ENCODE measurements at regions not wholly inside any gene's neighbourhood (a gene's known extent, or its start where the extent isn't known, plus 50 kb on each side); places are given as distances from the start of the nearest gene placed in this dataset.
"Not testable (repeated sequence)": the region's sequence is repeated elsewhere in the genome, so short reads cannot be mapped to it uniquely, and the experiment has no call there.

DNA sequence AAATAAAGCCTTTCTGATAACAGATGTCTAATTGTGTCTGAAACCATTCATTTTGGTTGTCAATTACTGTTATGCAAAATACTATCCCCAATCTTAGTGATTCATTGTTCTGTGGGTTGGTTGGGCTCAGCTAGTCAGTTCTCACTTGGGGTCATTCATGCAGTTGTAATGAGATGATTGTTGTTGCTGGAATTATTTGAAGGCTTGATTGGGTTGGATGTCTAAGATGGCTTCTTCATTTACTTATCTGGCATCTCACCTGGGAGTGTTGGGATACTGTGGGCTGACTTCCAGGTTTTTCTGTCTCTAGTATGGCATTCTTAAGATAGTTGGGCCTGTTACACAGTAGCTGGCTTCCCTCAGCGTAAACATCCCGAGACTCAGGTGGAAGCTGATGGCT lies 217.8 kb upstream of the B3GALT2 start:
- no peak for DNase-seq

DNA sequence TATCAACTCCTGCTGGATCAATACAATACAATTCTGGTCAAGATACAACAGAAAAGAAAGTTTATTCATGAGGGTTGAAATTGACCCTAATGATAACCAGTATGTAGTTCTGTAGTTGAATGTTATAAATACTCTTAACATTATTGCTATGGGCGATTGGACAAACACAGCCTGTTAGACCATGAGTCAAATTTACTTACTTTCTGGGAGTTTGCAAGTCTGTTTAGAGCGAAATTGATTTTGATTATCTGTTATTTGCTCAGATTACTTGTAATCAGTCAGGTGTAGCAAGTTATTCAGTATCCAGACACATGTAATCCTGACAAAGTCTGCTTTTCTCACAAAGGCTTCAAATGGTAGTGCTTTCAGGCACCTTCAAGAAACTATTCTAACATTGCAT lies 216.6 kb upstream of the B3GALT2 start:
- no peak for DNase-seq

DNA sequence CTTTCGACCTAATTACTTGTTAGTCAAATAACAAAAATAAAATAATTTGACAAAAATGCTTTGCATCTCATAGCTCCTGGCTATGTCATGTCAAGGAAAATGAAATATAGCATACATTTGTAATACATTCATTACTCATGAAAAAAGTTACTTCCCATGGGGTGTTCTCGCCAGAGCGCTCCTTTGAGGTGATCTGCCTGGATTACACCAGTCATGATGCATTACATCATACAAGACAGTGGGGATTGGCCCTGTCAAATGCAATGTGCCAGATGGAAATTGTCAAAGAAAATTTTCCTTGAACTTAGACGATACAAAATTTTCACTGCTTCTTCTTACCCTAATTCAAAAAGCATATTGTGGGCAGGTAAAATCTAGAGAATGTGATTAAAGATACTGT lies 215.6 kb upstream of the B3GALT2 start:
- no peak for DNase-seq

DNA sequence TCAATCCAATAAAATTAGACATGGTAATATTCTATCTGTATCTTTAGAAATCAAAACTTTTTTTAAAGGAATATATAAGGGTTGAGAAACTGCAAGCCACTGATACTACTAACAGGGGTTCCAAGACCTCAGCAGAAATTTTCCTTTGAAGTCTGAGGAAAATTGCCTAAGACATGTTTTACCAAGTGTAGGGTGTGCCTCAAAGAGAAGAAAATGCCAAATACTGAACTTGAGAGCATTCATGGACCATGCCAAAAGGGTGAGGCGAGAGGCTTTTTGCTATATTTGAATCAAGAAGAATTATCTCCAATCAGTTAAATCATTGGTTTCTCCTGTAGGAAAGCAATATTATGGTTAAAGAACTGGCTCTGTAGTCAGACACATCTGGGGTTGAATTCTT lies 207.9 kb upstream of the B3GALT2 start:
- no peak for DNase-seq

DNA sequence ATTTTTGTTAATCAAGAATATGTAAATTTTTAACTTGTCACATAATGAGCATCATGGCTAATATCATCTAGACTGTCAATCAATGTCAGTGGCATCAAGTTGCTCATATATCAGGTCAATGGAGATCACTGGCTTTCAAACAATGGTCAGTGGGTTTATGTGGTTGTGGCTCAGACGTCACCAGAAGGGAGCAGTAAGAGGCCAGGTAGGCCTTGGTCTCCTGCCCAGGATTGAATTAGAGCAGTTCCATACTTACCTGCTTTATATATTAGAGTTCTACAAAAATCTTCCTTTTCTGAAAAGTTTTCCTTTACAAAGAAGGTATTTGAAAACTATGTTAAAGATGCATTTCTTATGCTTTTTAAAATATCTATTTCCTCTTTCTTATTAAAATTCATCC lies 206.3 kb upstream of the B3GALT2 start:
- DNase-seq = no peak

DNA sequence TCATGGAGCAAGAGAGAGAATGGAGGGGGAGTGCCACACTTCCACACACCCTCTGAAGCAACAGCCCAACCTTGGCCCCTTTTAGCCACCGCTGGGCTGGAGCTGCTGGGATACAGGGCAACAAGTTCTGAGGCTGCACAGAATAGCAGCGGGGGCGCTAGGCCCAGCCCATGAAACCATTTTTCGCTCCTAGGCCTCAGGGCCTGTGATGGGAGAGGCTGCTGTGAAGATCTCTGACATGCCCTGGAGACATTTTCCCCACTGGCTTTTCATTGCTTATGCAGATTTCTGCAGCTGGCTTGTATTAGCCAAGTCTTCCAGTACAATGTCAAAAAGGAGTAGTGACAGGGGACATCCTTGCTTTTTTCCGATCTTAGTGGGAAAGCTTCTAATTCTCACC lies 202.3 kb upstream of the B3GALT2 start:
- DNase-seq = no peak

DNA sequence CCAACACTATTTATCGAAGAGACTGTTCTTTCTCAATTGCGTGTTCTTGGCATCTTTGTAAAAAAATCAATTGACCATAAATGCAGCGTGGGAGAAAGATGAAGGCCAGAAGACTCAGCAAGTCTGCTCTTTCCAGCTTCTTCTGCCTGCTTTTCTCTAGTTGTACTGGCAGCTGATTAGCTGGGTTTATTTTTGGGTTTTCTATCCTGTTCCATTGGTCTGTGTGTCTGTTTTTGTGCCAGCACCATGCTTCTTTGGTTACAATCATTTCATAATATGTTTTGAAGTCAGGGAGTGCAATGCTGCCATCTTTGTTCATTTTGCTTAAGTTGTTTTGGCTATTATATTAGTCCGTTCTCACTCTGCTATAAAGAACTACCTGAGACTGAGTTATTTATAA lies 201.8 kb upstream of the B3GALT2 start:
- DNase-seq = no peak

DNA sequence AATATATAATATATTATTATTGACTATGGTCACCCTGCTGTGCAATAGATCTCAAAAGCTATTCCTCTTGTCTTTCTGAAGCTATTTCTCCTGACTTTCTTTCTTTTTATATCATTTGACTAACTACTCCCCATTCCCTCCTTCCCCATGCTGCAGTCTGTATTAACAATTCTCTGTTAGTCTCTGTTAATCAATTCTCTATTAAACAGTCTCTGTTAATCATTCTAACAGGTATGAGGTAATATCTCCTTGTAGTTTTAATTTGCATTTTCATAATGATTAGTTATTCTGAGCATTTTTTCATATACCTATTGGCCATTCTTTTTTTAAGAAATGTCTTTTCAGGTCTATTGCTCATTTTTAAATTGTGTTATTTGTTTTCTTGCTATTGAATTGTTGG lies 201.0 kb upstream of the B3GALT2 start:
- DNase-seq = no peak

DNA sequence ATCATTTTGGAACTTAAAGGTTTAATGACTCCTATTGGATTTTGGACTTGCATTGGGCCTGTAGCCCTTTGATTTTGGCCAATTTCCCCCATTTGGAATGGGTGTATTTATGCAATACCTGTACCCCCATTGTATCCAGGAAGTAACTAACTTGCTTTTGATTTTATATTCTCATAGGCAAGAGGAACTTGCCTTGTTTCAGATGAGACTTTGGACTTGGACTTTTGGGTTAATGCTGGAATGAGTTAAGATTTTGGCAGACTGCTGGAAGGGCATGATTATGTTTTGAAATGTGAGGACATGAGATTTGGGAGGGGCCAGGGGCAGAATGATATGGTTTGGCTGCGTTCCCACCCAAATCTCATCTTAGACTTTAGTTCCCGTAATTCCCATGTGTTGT lies 192.0 kb upstream of the B3GALT2 start:
- DNase-seq = not testable (repeated sequence)

DNA sequence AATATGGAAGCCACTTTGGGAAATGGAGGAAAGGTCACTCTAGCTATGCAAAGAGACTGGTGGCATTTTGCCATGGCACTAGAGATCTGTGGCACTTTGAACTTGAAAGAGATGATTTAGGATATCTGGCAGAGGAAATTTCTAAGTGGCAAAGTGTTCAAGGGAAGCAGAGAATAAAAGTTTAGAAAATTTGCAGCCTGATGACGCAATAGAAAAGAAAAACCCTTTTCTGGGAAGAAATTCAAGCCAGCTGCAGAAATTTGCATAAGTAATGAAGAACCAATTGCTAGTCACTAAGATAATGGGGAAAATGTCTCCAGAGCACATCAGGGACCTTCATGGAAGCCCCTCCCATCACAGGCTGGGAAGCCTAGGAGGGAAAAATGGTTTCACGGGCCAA lies 191.1 kb upstream of the B3GALT2 start:
- no peak for DNase-seq

DNA sequence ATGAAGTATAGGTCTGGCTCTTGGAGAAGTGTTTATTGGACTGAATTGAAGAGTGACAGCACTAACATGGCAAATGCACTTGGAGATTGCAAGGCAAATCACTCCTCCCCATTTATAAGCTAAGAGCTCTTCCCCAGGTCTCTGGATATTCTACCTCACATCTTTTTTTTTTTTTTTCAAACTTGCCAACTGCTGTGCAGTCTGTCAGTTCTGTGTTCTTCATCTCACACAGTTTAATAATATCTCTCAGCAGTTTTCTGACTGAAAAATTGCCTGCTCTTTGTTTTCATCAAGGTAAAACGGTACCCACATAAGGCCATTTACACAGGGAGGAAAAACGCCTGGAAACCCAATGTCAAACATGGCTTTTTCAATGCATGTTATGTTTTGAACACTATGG lies 186.1 kb upstream of the B3GALT2 start:
- DNase-seq = no peak

DNA sequence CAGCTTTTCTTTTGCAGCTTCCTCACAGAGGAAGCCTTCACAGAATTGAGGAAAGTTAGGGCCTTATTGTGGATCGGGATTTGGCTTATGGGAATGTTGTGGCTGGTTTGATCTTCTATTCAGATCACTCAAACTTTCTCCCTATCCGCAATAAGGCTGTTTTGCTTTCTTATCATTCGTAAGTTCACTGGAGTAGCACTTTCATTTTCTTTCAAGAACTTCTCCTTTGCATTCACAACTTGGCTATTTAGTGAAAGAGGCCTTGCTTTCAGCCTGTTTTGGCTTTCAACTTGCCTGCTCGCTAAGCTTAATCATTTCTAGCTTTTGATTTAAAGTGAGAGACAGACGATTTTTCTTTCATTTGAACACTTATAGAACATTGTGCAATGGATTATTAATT lies 181.9 kb upstream of the B3GALT2 start:
- DNase-seq = no peak

DNA sequence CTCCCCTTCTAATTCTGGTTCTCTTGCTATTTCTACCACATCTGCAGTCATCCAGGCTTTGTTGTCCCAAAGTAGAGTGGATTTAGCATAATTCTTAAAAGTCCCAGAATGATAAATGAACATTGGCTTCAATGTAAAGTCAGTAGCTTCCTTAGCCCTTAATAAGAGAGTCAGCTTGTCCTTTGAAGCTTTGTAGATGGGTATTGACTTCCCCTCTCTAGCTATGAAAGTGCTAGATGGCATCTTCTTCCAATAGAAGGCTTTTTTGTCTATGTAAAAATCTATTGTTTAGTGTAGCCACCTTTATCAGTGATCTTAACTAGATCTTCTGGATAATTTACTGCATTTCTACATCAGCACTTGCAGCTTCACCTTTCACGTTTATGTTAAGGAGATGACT lies 181.4 kb upstream of the B3GALT2 start:
- no peak for DNase-seq

DNA sequence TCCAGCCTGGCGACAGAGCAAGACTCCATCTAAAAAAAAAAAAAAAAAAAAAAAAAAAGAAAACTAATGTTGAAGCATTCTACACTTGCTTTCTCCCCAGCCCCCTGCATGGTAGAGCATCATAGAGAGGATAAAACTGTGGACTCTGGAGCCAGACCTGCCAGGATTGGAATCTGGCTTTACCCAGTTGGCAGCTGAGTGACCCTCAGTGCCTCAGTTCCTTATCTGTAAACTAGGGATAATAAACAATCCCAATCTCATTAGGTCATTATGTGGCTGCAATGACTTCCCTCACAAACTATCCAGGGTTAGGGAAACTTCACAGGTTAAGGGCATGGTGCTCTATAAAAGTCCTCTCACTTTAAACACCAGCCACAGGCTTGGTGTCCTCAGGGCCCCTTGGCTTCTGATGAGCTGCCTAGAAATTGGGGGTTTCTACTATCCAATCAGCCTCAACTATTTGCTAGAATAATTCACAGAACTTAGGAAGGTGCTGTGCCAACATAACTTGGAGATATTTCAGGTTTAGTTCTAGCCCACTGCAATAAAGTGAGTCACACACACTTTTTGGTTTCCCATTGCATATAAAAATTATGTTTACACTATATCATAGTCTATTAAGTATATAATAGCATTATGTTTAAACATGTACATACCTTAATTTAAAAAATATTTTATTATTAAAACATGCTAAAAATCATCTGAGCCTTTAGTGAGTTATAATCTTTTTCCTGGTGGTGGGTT lies 180.5 kb upstream of the B3GALT2 start:
- DNase-seq = no peak

DNA sequence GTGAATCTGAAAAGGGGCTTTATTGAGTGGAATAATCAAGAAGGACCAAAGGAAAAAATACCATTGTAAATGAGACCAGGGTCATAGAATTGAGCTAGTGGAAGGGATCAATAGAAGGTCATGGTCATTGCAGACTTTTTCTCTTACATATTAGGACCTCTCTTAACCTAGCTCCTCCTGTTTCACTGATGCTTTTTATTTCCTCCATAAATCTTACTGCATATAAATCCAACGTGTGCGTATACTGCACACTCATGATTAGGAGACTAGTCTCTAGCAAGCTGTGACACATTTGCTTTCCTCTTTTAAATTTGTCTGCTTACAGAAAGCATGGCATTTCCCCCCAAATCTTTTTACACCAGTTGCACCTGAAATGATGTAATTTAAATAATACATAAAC lies 179.6 kb upstream of the B3GALT2 start:
- DNase-seq = no peak

DNA sequence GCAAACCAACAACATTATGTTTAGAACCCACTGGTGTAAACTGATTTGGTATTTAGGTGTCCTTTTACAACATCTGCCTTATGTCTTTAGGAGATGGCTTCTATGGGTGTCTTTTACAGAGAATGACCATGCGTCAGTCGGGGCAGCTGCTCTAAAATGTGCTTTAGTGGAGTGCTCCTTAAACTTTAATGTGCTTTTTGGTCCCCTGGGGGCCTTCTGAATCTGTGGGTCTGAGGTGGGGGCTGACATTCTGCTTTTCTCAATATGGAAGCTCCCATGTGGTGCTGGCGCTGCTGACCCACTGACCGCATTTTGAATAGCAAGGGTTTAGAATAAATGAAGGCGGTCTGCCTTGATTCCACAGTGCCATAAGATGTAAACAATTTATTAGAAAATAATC lies 173.2 kb upstream of the B3GALT2 start:
- DNase-seq = no peak

DNA sequence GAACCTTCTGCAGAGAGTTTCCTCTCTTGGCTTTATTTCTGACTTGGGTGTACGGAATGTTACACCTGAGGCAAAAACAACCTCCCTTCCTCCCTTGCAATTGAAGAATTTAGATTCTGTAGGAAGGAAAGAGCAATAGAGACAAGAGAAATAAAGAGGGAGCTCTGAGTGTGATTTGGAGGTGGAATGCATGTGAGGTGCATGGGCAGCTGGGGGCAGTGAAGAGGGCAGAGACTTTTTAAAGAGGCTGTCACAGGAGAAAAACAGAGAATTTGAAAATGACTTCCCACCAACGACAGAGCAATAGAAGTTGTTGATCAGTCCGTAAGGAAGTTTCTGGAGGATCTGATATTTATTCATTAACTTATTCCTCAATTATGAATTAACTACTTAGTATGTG lies 172.0 kb upstream of the B3GALT2 start:
- DNase-seq = no peak

DNA sequence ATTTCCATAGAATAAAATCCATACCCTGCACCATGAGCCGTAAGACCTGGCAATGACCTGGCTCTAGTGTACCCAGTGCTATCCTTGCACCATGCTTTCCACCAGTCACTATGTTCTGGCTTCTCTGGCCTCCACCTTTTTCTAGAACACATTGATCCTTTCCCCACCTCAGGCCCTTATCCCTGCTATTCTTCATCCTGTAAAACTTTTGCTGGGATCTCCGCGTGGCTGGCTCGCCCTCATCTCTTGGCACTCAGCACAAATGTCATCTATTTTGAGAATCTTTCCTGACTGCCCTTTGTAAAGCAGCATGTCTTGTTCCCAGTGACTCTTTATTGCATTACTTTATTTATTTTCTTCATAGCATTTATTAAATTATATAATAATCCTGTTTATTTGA lies 169.8 kb upstream of the B3GALT2 start:
- no peak for DNase-seq

DNA sequence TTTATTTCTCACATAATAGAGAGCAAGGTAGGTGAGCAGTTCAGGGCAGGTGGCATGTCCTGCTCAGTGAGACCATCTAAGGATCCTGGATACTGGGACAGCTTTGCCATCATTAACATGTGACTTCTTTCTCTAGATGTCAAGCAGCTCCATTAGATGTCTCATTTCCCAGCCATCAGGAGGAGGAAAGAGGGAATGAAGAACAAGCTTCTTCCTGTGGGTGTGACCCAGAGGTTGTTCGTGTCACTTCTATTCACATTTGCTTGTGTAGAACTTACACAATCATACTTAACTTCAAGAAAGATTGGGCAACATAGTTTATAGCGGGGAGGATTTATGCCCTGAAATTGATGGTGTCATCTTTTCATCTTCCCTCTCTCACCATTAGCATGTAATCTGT lies 169.2 kb upstream of the B3GALT2 start:
- DNase-seq = no peak

DNA sequence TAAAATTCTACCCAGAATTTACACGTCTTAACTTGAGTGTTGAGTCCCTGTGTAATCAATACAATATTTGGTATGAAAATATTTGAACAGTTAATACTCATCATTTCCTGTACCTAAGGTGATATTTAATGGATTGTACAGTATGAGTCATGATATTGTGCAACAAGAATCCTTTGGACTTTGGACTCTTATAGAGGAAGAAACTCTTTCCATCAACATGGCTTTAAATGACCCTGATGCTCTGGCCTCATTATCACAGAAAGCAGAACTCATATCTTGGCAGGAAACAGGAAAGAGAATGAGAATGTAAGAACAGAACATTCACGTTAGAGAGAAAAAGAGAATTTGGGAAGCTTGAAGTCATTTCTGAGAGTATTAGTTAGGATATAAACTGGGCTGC lies 168.8 kb upstream of the B3GALT2 start:
- DNase-seq = no peak

DNA sequence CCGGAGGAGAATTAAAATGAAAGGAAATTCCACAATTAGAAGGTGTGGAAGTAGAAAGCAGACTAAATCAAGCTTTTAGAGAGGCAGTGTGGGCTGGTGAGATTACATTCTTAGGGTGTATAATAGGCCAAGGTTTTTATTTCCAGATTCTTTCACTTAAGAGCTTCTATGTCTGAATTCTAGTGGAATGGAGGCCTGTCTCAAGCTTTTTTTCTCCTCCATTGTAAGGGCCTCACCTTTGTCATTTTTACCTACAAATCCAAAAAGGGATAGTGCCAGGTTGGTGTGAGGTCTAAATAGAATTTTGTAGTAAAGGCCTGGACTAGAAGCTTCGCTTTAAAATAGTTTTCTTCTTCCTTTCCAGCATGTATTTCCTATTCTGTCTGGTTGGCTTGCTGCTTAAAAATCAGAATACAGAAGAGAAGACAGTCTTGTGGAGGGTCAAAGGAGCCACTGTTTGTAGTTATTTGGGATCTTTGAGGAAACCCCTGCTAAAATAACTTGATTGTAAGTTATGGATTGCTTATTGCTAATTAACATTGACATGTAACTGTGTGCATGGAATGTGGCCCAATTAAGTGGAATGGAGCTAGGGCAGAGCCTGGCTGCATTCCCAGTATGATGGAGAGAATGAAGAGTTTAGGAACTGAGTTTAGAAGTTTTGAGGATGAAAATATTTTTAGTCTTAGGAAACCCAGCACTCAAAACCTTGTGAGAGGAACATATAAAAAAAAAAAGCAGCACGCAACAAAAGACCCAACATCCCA lies 162.5 kb upstream of the B3GALT2 start:
- DNase-seq = no peak

DNA sequence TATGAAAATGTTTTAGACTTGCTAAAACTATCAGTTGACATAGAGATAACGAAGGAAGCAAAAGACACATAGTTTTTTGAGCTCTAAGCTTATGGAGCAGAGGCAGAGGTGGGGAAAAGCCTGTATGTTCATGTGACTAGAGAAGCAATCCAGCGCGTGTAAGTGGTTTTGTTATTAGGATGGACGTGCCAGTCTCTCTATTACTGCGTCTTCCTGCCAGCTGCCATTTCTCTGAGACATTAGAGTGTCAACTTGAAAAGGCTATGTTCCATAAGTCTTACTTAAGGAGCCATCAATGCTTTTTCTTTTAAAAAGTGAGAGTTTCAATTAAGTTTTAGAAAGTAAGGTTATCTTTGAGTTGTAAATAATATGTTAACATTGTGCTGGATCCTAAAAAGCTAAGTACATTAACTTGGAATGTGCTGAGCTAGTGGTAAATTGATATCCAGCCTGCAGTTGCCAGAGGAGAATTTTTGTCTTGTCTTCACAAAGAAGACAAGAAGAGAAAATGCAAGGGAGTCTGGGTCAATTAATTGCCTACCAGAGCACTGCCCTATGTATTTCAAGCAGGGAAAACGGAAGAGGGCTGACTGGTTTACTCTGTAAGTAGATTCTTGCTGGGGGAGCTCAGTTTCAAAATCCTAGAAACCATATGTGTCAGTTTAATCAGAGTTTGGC lies 161.8 kb upstream of the B3GALT2 start:
- no peak for DNase-seq

DNA sequence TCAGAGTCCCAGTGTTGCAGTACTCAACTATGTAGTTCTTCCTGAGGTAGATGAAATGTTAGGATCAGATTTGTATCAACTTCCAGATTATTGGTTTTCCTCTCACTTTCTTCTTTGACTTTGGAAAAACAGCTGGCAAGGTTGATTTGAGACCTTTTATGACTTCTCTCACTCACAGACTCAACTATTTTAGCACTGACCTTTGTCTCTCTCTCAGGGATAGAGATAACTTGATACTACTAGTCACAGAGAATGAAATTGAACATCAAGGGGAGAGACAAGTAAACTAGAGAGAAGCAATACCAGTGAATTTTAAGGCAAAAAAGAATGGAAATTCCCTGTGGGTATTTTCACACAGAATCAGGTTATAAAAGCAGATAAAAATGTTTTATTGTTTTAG lies 159.7 kb upstream of the B3GALT2 start:
- DNase-seq = no peak

DNA sequence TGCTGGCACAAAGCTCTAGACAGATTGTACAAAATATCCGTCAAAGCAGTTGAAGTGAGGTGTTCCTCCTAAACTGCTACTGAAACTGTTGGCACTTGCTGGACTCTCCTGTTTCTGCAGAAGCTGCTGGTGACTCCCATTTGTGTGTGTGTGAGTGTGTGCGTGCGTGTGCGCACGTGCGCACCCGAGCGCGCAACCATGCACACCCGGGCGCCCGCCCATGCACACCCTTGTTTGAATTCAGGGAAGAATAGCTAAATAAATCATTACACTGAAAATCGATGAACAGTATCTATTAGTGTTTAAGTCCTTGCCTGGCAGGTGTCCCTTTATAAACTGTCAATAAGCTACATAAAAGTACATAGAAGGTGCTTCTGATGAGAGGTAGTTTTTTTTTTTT lies 156.4 kb upstream of the B3GALT2 start:
- DNase-seq = no peak

All from stimulated activated CD4-positive, alpha-beta T cell treated with anti-CD3 and anti-CD28 coated beads, Interleukin-4, amount 100 ng/mL, for 24 hours (primary cell).